Body of pancreas (tissue), 4 donors: ENCODE measurements at regions not wholly inside any gene's neighbourhood (a gene's known extent, or its start where the extent isn't known, plus 50 kb on each side); places are given as distances from the start of the nearest gene placed in this dataset.

Experiments
- ATAC-seq: fragments of 150-250 bp; one replicate; pipeline ENCODE4 v1.9.1; 2016
- DNase-seq, 4 donors: peaks; one replicate each; pipeline ENCODE4 v3.0.0-alpha.2; 2019
- H3K27ac ChIP-seq, 4 donors: fragments of 200-600 bp; sonication (generic); 1 replicate in 3 of 4; 2 replicates in 1 of 4; pipeline versions ENCODE4 v1.5.1 to v1.6.1; 2016 to 2019; ENCODE audit warnings: mild to moderate bottlenecking in 1 of 4, mixed read lengths in 1 of 4, moderate library complexity in 1 of 4
- H3K27me3 ChIP-seq, 2 donors: fragments of 200-600 bp; sonication (generic); one replicate each; pipeline ENCODE4 v1.6.0; 2016; ENCODE audit warnings: mild to moderate bottlenecking in 1 of 2
- H3K36me3 ChIP-seq, 2 donors: fragments of 200-600 bp; sonication (generic); replicated peaks in 1 of 2; 2 replicates each; pipeline ENCODE4 v1.5.1; 2016; ENCODE audit warnings: low read depth in 2 of 2; ENCODE audit not compliant: insufficient read depth in 1 of 2
- H3K4me1 ChIP-seq: fragments of 200-600 bp; sonication (generic); one replicate; pipeline ENCODE4 v1.6.0; 2016
- H3K4me3 ChIP-seq, 2 donors: fragments of 200-600 bp; sonication (generic); 1 replicate in 1 of 2; 2 replicates in 1 of 2; pipeline ENCODE4 v1.5.1; 2016 to 2019
- H3K9me3 ChIP-seq, 3 donors: fragments of 200-600 bp; sonication (generic); 1 replicate in 2 of 3; 2 replicates in 1 of 3; pipeline ENCODE4 v1.5.1; 2016
- CTCF ChIP-seq, 7 experiments: fragments of 450-650 bp in 4 of 7; fragments of 200-600 bp in 3 of 7; sonication (generic) in 3 of 7; IDR thresholded peaks; one replicate each; pipeline ENCODE4 v1.5.1; 2016 to 2019; ENCODE audit warnings: antibody characterized with exemption in 7 of 7
- POLR2A ChIP-seq, 3 donors: fragments of 450-650 bp; IDR thresholded peaks; one replicate each; pipeline ENCODE4 v1.6.1; 2016; ENCODE audit warnings: antibody characterized with exemption in 3 of 3, mild to moderate bottlenecking in 2 of 3
- WGBS, 2 donors: methylation state at CpG; one replicate each; pipeline ENCODE4 v1.1.5; 2017; 5-methylcytosine and 5-hydroxymethylcytosine counted together
- intact Hi-C: fragments of 100-400 bp; cut with DNase I; formaldehyde crosslinking; loops from one replicate; pipeline ENCODE4 v1.15.1; 2023

- Histone ChIP-seq H3K4me3 (no peak overlapping the region), H3K27me3 (no peaks in the 10 kb centered on the region), H3K36me3 (no peaks in the 10 kb centered on the region), H3K27ac (no peak overlapping the region), H3K9me3 (no peaks in the 10 kb centered on the region), H3K4me1 (no peaks in the 10 kb centered on the region)
- ATAC-seq (no peak), DNase-seq (no peak)
- TF ChIP-seq POLR2A (IDR thresholded peaks at IDR 0.05) (no peak), CTCF (IDR thresholded peaks at IDR 0.05) (no peak)
- WGBS, 2 donors, result 67 to 83% methylated on average over 2 of the region's 2 CpGs
- intact Hi-C loops, result no loop called here
These were observed 380.6 kb downstream of the ARL4A start for GRCh38 chr7:13068032-13068431.

- TF ChIP-seq CTCF (IDR thresholded peaks at IDR 0.05) (no peak), POLR2A (IDR thresholded peaks at IDR 0.05) (no peak)
- H3K27ac ChIP-seq, result no peak overlapping the region
- H3K4me3 ChIP-seq, result no peak overlapping the region
- H3K9me3 ChIP-seq, result no peaks in the 10 kb centered on the region
- no peak for DNase-seq
- intact Hi-C loops, result no loop called here
- H3K36me3 ChIP-seq, result no peaks in the 10 kb centered on the region
- no peak for ATAC-seq
- H3K27me3 ChIP-seq, result no peaks in the 10 kb centered on the region
- 70 to 90% methylated on average over 1 of the region's 1 CpG for WGBS, 2 donors
- no peaks in the 10 kb centered on the region for H3K4me1 ChIP-seq
These were observed 382.4 kb downstream of the ARL4A start for GRCh38 chr7:13069841-13070240.

GRCh38 chr7:13072014-13072413, 384.6 kb downstream of the ARL4A start:
- TF ChIP-seq CTCF (IDR thresholded peaks at IDR 0.05) (no peak), POLR2A (IDR thresholded peaks at IDR 0.05) (no peak)
- ATAC-seq, result no peak
- WGBS, 2 donors, result 50 to 64% methylated on average over 3 of the region's 3 CpGs

GRCh38 chr7:13077466-13077865, 390.0 kb downstream of the ARL4A start:
- H3K36me3 ChIP-seq, result no peaks in the 10 kb centered on the region
- no peak overlapping the region for H3K27ac ChIP-seq
- H3K27me3 ChIP-seq, result no peaks in the 10 kb centered on the region
- DNase-seq (no peak), ATAC-seq (no peak)
- TF ChIP-seq POLR2A (IDR thresholded peaks at IDR 0.05) (no peak), CTCF (IDR thresholded peaks at IDR 0.05) (no peak)
- H3K4me3 ChIP-seq, result no peak overlapping the region
- no peaks in the 10 kb centered on the region for H3K4me1 ChIP-seq
- intact Hi-C loops, result no loop called here
- H3K9me3 ChIP-seq, result no peaks in the 10 kb centered on the region
- 62 to 76% methylated on average over 3 of the region's 3 CpGs for WGBS, 2 donors

More at GRCh38 chr7:13072014-13072413, 384.6 kb downstream of the ARL4A start:
- Histone ChIP-seq H3K27ac (no peak overlapping the region), H3K9me3 (no peaks in the 10 kb centered on the region), H3K36me3 (no peaks in the 10 kb centered on the region), H3K4me1 (no peaks in the 10 kb centered on the region), H3K27me3 (no peaks in the 10 kb centered on the region), H3K4me3 (no peak overlapping the region)
- intact Hi-C loops, result no loop called here
- DNase-seq, result no peak

GRCh38 chr7:13078105-13078504, 390.7 kb downstream of the ARL4A start:
- no peaks in the 10 kb centered on the region for H3K9me3 ChIP-seq
- H3K4me1 ChIP-seq, result no peaks in the 10 kb centered on the region
- DNase-seq (no peak), ATAC-seq (no peak)
- H3K27me3 ChIP-seq, result no peaks in the 10 kb centered on the region
- TF ChIP-seq CTCF (IDR thresholded peaks at IDR 0.05) (no peak), POLR2A (IDR thresholded peaks at IDR 0.05) (no peak)
- no peaks in the 10 kb centered on the region for H3K36me3 ChIP-seq
- no peak overlapping the region for H3K4me3 ChIP-seq
- H3K27ac ChIP-seq, result no peak overlapping the region
- intact Hi-C loops, result no loop called here
- WGBS, 2 donors, result 52 to 58% methylated on average over 3 of the region's 3 CpGs
